Superior temporal gyrus (tissue), 1 donor: ENCODE measurements at regions not wholly inside any gene's neighbourhood (a gene's known extent, or its start where the extent isn't known, plus 50 kb on each side); places are given as distances from the start of the nearest gene placed in this dataset.
A peak's percentile ranks its signal among the peaks of the same experiment; 100 is the strongest.
"Not testable (repeated sequence)": the region's sequence is repeated elsewhere in the genome, so short reads cannot be mapped to it uniquely, and the experiment has no call there.

Source experiments
- DNase-seq: peaks from one replicate; pipeline ENCODE4 v3.0.0-alpha.2; 2016; ENCODE audit errors: extremely low spot score

DNA sequence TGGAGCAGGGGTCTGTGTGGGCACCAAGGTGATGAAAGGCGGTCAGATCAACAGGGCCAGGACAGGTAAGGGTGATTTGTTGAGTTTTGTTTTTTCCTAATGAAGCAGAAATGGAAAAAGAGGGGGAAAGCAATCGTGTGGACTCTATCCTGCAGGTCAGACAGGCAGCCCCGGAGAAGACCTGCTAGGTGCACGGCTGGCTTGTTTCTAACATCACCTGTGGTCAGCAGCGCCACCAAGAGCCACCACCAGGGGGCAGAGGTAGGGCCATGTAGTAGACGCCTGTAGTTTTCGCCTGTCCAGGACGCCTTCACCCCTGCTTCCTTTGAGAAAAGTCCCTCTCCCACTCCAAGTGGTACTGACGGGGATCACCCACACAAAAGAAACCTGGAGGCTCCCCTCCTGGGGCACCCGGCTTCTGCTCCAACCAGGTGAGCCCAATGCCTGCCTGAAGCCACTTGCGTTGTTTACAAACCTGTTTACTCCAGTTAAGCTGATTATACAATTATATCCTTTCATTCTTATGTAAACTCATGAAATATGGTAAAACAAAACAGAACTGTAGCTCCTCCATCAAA, 54.2 kb upstream of the SEC14L1 start:
- peak; percentile 84 for DNase-seq

DNA sequence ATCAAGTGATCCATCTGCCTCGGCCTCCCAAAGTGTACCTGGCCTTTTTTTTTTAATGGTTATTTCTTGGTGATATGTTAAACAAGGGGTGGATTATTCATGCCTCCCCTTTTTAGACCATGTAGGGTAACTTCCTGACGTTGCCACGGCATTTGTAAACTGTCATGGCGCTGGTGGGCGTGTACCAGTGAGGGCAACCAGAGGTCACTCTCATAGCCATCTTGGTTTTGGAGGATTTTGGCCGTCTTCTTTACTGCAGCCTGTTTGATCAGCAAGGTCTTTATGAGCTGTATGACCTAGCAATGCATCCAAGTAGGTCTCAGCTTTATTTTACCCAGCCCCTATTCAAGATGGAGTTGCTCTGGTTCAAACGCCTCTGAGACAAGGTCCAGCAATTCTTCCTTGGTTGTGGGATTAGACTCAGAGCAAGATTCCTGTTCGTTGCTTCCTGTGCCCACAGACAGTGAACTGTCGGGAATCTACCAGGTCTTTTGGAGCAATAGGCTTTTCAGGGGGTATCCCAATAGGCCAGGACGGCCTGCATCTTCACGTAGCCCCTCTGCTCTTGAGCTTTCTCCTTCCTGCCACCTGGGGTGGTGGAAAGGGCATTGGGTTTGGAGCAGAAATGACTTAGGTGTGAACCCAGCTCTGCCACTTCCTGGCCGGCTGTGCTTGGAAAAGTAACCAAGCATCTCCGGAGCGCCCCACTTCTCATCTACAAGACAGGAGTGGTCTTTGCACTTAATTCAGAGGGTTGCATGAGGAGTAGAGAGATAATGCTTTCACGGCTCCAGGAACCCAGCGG, 52.9 kb upstream of the SEC14L1 start:
- no peak for DNase-seq

DNA sequence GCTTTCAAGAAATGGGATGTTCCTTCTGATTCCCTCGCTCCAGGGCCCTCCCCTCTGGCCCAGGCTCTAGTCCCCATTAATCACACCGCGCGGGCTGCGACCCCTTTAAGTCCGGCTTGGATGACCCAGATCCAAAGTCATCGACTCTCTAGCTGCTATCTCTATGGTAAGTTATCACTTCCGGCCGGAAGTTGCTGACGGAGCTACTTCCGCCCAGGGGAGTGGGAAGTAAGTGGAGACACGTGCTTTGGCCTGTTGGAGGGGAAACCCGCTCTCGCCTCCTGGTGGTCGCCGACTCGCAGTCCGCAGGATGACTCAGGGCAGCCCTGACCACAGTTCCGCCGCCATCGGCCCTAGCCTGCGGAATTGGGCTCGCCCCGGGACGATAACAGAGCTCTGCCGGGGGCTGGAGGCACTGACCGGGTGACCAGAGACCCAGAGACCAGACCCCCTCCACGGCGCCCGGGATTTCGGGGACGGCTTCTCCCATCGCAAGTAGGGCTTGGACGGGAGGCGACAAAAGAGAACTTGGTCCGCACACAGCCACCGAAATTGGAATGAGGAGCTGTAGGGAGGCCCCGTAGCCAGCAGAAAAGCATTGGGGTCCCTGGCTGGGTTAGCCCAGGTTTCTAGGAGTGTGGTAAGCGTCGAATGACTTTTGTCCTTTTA, 52.2 kb upstream of the SEC14L1 start:
- DNase-seq: peak; percentile 99

DNA sequence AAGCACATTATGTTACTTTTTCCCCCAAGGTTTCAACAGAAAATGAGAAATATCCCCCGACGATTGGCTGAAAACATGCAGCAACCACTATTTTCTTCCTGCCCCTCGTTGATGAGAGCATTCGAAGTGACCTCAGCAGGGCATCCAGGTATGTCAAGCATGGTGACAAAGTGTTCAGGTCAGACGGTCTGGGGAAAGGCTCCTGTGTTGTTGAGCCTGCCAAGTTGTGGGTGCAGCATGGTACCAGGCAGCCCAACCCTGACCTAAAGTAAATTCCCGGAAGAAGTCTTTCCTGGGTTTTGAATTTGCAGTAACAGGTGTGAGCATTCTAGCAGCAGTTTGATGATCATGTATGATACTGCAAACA, 51.7 kb upstream of the SEC14L1 start:
- no peak for DNase-seq

DNA sequence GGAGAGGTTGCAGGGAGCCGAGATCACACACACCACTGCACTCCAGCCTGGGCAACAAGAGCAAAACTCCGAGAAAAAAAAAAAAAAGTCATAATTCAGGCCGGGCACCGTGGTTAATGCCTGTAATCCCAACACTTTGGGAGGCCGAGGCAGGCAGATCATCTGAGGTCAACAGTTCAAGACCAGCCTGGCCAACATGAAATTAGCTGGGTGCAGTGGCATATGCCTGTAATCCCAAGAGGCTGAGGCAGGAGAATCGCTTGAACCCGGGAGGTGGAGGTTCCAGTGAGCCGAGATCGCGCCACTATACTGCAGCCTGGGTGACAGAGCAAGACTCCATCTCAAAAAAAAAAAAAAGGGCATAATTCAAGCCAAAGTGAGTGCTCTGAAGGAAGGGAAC, 50.8 kb upstream of the SEC14L1 start:
- not testable (repeated sequence) for DNase-seq

DNA sequence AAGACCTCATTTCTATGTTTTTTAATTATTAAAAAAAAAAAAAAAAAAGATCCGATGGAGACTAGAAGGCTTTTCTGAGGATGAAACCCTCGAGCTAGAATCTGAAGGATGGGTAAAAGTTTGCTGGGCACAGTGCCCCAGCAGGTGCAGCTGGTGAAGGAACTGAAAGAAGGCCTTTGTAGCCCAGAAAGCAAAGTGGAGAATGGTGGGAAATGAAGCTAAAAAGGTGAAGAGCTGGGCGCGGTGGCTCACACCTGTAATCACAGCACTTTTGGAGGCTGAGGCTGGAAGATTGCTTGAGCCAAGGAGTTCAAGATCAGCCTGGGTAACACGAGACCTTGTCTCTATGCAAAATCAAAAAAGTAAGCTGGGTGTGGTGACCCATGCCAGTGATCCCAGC, 50.3 kb upstream of the SEC14L1 start:
- no peak for DNase-seq
